ENCODE measurements at regions not wholly inside any gene's neighbourhood (a gene's known extent, or its start where the extent isn't known, plus 50 kb on each side); places are given as distances from the start of the nearest gene placed in this dataset.

GRCh38 chr6:113630738-113631535, 226.2 kb upstream of the MARCKS start:
- no peak for TF ChIP-seq GATA2 (CRISPR knock-in tag; IDR thresholded peaks at IDR 0.05)
- TF ChIP-seq POLR2AphosphoS5 (IDR thresholded peaks at IDR 0.05; ENCODE audit: low read depth, low read length): no peak
- TF ChIP-seq CTCF (IDR thresholded peaks at IDR 0.05): no peak
- no peak for TF ChIP-seq EZH2phosphoT487 (IDR thresholded peaks at IDR 0.05; ENCODE audit: borderline replicate concordance, low read depth)
- no peak for TF ChIP-seq RXRA (IDR thresholded peaks at IDR 0.05; ENCODE audit: borderline replicate concordance, low read depth)
- TF ChIP-seq MXI1 (IDR thresholded peaks at IDR 0.05; ENCODE audit: low read depth, low read length): no peak
- no peak for TF ChIP-seq JUND (IDR thresholded peaks at IDR 0.05)
- TF ChIP-seq EP300 (IDR thresholded peaks at IDR 0.05; ENCODE audit: borderline replicate concordance in 1 of 2, low read depth in 1 of 2, low read length in 1 of 2): no peak
- no peak for TF ChIP-seq TAF1 (IDR thresholded peaks at IDR 0.05; ENCODE audit: borderline replicate concordance, low read depth, low read length)
- TF ChIP-seq NRF1 (IDR thresholded peaks at IDR 0.05; ENCODE audit: low read depth, low read length): no peak
- TF ChIP-seq MAX (IDR thresholded peaks at IDR 0.05; ENCODE audit: low read depth): 0 out of 2 replicates have a peak, but pooled peaks have one; percentile 22
- TF ChIP-seq USF2 (IDR thresholded peaks at IDR 0.05; ENCODE audit: borderline replicate concordance, low read depth, low read length): no peak

Measured in SK-N-SH (cell line).